Mesenchymal stem cell (in vitro differentiated cells and primary cell): ENCODE measurements at regions not wholly inside any gene's neighbourhood (a gene's known extent, or its start where the extent isn't known, plus 50 kb on each side); places are given as distances from the start of the nearest gene placed in this dataset.

Experiments
- DNase-seq: peaks from one replicate; pipeline ENCODE4 v3.0.0-alpha.2; 2013
- H2AFZ ChIP-seq: one replicate; pipeline ENCODE4 v1.6.1; 2013; ENCODE audit warnings: low read depth, mild to moderate bottlenecking, control low read depth, inconsistent platforms, low read length, moderate library complexity
- H2AK5ac ChIP-seq: 2 replicates; pipeline ENCODE4 v1.6.1; 2013; ENCODE audit warnings: low read length, moderate library complexity, mild to moderate bottlenecking, inconsistent platforms; ENCODE audit not compliant: severe bottlenecking
- H2BK120ac ChIP-seq: one replicate; pipeline ENCODE4 v1.6.1; 2013; ENCODE audit warnings: low read depth, mild to moderate bottlenecking, inconsistent platforms, low read length, moderate library complexity
- H2BK12ac ChIP-seq, 2 experiments: one replicate each; pipeline ENCODE4 v1.6.1; 2013; ENCODE audit warnings: inconsistent platforms in 2 of 2, low read length in 2 of 2, mild to moderate bottlenecking in 2 of 2, moderate library complexity in 2 of 2, control low read depth in 1 of 2
- H2BK15ac ChIP-seq: one replicate; pipeline ENCODE4 v1.6.1; 2013; ENCODE audit warnings: mild to moderate bottlenecking, low read depth, inconsistent platforms; ENCODE audit not compliant: poor library complexity, severe bottlenecking
- H2BK5ac ChIP-seq: 2 replicates; pipeline ENCODE4 v1.6.1; 2013; ENCODE audit warnings: low read depth, mild to moderate bottlenecking, low read length, control low read depth, inconsistent platforms; ENCODE audit not compliant: poor library complexity, severe bottlenecking
- H3K14ac ChIP-seq, 2 experiments: one replicate each; pipeline ENCODE4 v1.6.1; 2013; ENCODE audit warnings: inconsistent platforms in 2 of 2, low read length in 2 of 2, control low read depth in 1 of 2, mild to moderate bottlenecking in 1 of 2, moderate library complexity in 1 of 2
- H3K18ac ChIP-seq, 2 experiments: one replicate each; pipeline ENCODE4 v1.6.1; 2013; ENCODE audit warnings: inconsistent platforms in 2 of 2, low read length in 2 of 2, control low read depth in 1 of 2, low read depth in 1 of 2, mild to moderate bottlenecking in 1 of 2
- H3K23ac ChIP-seq, 2 experiments: one replicate each; pipeline ENCODE4 v1.6.1; 2013; ENCODE audit warnings: inconsistent platforms in 2 of 2, low read length in 2 of 2, mild to moderate bottlenecking in 2 of 2, moderate library complexity in 2 of 2, control low read depth in 1 of 2
- H3K27ac ChIP-seq: 2 replicates; pipeline ENCODE4 v1.5.1; 2013; ENCODE audit warnings: mild to moderate bottlenecking, moderate library complexity, low read length, control low read depth, inconsistent platforms; ENCODE audit not compliant: poor library complexity, severe bottlenecking
- H3K27me3 ChIP-seq, 2 experiments: 2 replicates each; pipeline versions ENCODE4 v1.6.1 to v1.7.0; 2013; ENCODE audit warnings: low read length in 2 of 2, mild to moderate bottlenecking in 2 of 2, moderate library complexity in 2 of 2, control low read depth in 1 of 2, inconsistent platforms in 1 of 2; ENCODE audit not compliant: control insufficient read depth in 1 of 2, insufficient read depth in 1 of 2
- H3K36me3 ChIP-seq, 2 experiments: 2 replicates each; pipeline versions ENCODE4 v1.6.1 to v1.7.0; 2013; ENCODE audit warnings: low read length in 2 of 2, control low read depth in 1 of 2, inconsistent platforms in 1 of 2, low read depth in 1 of 2, mild to moderate bottlenecking in 1 of 2; ENCODE audit not compliant: insufficient read depth in 2 of 2, control insufficient read depth in 1 of 2
- H3K4ac ChIP-seq, 2 experiments: one replicate each; pipeline ENCODE4 v1.6.1; 2013; ENCODE audit warnings: inconsistent platforms in 2 of 2, low read length in 2 of 2, mild to moderate bottlenecking in 2 of 2, moderate library complexity in 2 of 2, control low read depth in 1 of 2, low read depth in 1 of 2
- H3K4me1 ChIP-seq: 2 replicates; pipeline ENCODE4 v1.6.1; 2013; ENCODE audit warnings: low read depth, low read length, control low read depth; ENCODE audit not compliant: control insufficient read depth, insufficient read depth
- H3K4me2 ChIP-seq: 2 replicates; pipeline ENCODE4 v1.6.1; 2013; ENCODE audit warnings: low read length, mild to moderate bottlenecking, inconsistent platforms; ENCODE audit not compliant: poor library complexity, severe bottlenecking
- H3K4me3 ChIP-seq, 2 experiments: 2 replicates each; pipeline versions ENCODE4 v1.5.1 to v1.7.0; 2013; ENCODE audit warnings: low read length in 2 of 2, mild to moderate bottlenecking in 2 of 2, control low read depth in 1 of 2, low read depth in 1 of 2; ENCODE audit not compliant: insufficient read depth in 1 of 2
- H3K79me1 ChIP-seq: replicated peaks from 2 replicates; pipeline ENCODE4 v1.6.1; 2013; ENCODE audit warnings: mild to moderate bottlenecking, control low read depth, low read length, inconsistent platforms; ENCODE audit not compliant: poor library complexity, severe bottlenecking
- H3K9ac ChIP-seq: 2 replicates; pipeline ENCODE4 v1.7.0; 2013; ENCODE audit warnings: mild to moderate bottlenecking, low read length, moderate library complexity
- H3K9me3 ChIP-seq: 2 replicates; pipeline ENCODE4 v1.7.0; 2013; ENCODE audit warnings: mild to moderate bottlenecking, low read length; ENCODE audit not compliant: control insufficient read depth
- H4K8ac ChIP-seq: one replicate; pipeline ENCODE4 v1.6.1; 2013; ENCODE audit warnings: inconsistent platforms, mild to moderate bottlenecking, low read length, moderate library complexity
- H4K91ac ChIP-seq: one replicate; pipeline ENCODE4 v1.6.1; 2013; ENCODE audit warnings: mild to moderate bottlenecking, low read length, inconsistent platforms
- WGBS: methylation state at CpG from one replicate; pipeline ENCODE4 v1.1.7; 2013; ENCODE audit warnings: mixed read lengths; 5-methylcytosine and 5-hydroxymethylcytosine counted together

DNA sequence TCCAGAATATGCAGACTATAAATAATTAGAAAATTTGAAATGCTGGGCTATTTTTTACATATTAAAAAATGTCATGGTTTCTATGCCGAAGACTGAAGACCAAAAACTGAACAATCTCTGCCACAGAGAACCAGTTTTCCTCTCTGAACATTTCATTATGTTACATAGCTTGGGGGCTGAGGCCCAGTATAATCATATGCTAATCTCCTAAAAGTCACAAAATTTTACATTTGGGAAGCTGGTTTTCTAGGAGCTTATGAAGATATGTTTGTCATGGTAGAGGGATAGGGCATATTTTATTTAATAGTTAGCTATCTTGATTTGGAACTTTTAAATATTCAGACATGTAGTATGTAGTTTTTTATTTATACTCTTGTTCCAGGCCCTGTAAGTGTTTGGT, 167.8 kb downstream of the GPAT3 start:
- Histone ChIP-seq H3K4me1 (peaks cover 2% of the 10 kb centered on the region), H3K9ac (no peak overlapping the region), H3K79me1 (no peaks in the 10 kb centered on the region), H3K4ac (no peak overlapping the region), H3K4me3 (no peak overlapping the region), H2AFZ (no peak overlapping the region), H2AK5ac (no peak overlapping the region), H3K4me2 (no peak overlapping the region), H3K27ac (no peak overlapping the region), H3K36me3 (no peaks in the 10 kb centered on the region), H3K9me3 (peaks cover 33% of the 10 kb centered on the region), H2BK5ac (no peak overlapping the region), H2BK15ac (no peak overlapping the region), H4K91ac (no peak overlapping the region), H4K8ac (no peak overlapping the region), H3K27me3 (no peaks in the 10 kb centered on the region), H3K23ac (no peak overlapping the region), H3K18ac (no peak overlapping the region), H2BK12ac (no peak overlapping the region), H2BK120ac (no peak overlapping the region), H3K14ac (no peak overlapping the region)
- WGBS: 71% methylated on average over 1 of the region's 1 CpG
- DNase-seq: no peak

DNA sequence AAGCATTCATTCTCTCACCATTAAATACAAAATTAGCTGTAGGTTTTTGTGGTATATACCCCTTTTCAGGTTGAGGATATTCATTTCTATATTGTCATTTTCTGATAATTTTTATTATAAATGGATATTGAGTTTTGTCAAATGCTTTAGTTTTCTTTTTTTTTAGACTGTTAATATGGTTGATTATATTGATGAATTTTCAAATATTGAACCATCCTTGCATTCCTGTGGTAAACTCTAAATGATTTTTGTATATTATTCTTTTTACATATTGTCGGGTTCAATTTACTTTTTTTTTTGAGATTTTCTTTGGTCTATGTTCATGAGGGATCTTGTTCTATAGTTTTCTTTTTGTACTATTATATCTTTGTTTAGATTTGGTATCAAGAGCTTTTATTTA, 165.1 kb downstream of the GPAT3 start:
- WGBS: no CpG with 5 or more reads among the region's 1 CpG
- H2BK120ac ChIP-seq: no peak overlapping the region
- no peak overlapping the region for H2BK5ac ChIP-seq
- no peak overlapping the region for H4K8ac ChIP-seq
- H2AFZ ChIP-seq: no peak overlapping the region
- no peak overlapping the region for H3K23ac ChIP-seq
- H3K14ac ChIP-seq: no peak overlapping the region
- no peak overlapping the region for H3K27ac ChIP-seq
- no peak overlapping the region for H2BK12ac ChIP-seq
- no peak overlapping the region for H4K91ac ChIP-seq
- H3K9me3 ChIP-seq: peaks cover 33% of the 10 kb centered on the region
- no peaks in the 10 kb centered on the region for H3K79me1 ChIP-seq
- no peaks in the 10 kb centered on the region for H3K4me1 ChIP-seq
- DNase-seq: no peak
- no peak overlapping the region for H3K9ac ChIP-seq
- no peak overlapping the region for H3K4me2 ChIP-seq
- no peak overlapping the region for H3K18ac ChIP-seq
- H3K4me3 ChIP-seq: no peak overlapping the region
- no peak overlapping the region for H2BK15ac ChIP-seq
- no peak overlapping the region for H3K4ac ChIP-seq
- no peak overlapping the region for H2AK5ac ChIP-seq
- H3K36me3 ChIP-seq: no peaks in the 10 kb centered on the region
- no peaks in the 10 kb centered on the region for H3K27me3 ChIP-seq

DNA sequence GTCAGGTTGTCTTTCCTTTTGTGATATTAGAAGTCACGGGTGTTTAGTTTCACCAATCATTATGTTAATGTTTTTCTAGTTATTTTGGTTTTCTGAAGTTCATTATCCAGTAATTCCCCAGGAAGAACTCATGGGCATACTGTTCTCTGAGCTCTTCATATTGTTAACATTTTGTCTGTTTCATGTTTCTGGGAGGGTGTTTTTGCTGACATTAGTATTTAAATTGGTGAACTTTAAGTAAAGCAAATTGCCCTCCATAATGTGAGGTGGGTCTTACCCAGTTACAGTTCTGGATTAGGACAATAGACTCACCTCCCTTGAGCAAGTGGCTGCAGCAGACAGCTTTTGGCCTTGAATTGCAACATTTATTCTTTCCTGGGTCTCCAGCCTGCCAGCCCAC, 163.4 kb downstream of the GPAT3 start:
- Histone ChIP-seq H3K9me3 (peaks cover 33% of the 10 kb centered on the region), H3K27me3 (no peaks in the 10 kb centered on the region), H3K27ac (no peak overlapping the region), H3K79me1 (no peaks in the 10 kb centered on the region), H2AK5ac (no peak overlapping the region), H3K18ac (no peak overlapping the region), H3K4ac (no peak overlapping the region), H4K8ac (no peak overlapping the region), H3K4me1 (no peaks in the 10 kb centered on the region), H3K23ac (no peak overlapping the region), H2BK12ac (no peak overlapping the region), H2BK15ac (no peak overlapping the region), H4K91ac (no peak overlapping the region), H3K14ac (no peak overlapping the region), H2AFZ (no peak overlapping the region), H3K9ac (no peak overlapping the region), H3K4me3 (no peak overlapping the region), H3K4me2 (no peak overlapping the region), H2BK5ac (no peak overlapping the region), H2BK120ac (no peak overlapping the region), H3K36me3 (no peaks in the 10 kb centered on the region)
- no peak for DNase-seq
- WGBS: no CpG with 5 or more reads among the region's 1 CpG

DNA sequence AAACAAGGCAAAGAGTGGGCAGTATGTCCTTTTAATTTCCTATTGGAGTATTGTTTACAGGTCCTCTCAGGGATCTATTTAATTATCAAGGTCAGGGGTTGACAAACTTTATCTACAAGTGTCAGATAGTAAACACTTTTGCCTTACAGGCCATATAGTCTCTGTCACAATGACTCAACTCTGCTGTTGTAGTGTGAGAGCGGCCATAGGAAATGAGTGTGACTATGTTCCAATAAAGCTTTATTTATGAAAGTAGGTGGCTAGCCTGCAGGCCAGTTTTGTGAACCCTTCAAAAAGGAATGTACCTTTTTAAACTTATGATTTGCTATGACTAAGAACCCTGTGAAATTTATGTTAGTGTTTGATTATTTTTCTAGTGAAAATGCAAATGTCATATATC, 156.1 kb downstream of the GPAT3 start:
- no peak overlapping the region for H2BK12ac ChIP-seq
- no peak overlapping the region for H2AK5ac ChIP-seq
- H3K9ac ChIP-seq: no peak overlapping the region
- H3K79me1 ChIP-seq: no peaks in the 10 kb centered on the region
- no peak overlapping the region for H3K23ac ChIP-seq
- no peak overlapping the region for H3K4me2 ChIP-seq
- H2BK5ac ChIP-seq: no peak overlapping the region
- H3K36me3 ChIP-seq: no peaks in the 10 kb centered on the region
- H3K18ac ChIP-seq: no peak overlapping the region
- H2BK15ac ChIP-seq: no peak overlapping the region
- DNase-seq: peak; percentile 9
- no peak overlapping the region for H3K4ac ChIP-seq
- H3K27ac ChIP-seq: no peak overlapping the region
- no peaks in the 10 kb centered on the region for H3K27me3 ChIP-seq
- H3K4me3 ChIP-seq: no peak overlapping the region
- no peak overlapping the region for H3K14ac ChIP-seq
- H4K8ac ChIP-seq: no peak overlapping the region
- H3K9me3 ChIP-seq: no peaks in the 10 kb centered on the region
- H3K4me1 ChIP-seq: no peaks in the 10 kb centered on the region
- no peak overlapping the region for H4K91ac ChIP-seq
- WGBS: 17% methylated on average over 1 of the region's 1 CpG
- no peak overlapping the region for H2BK120ac ChIP-seq
- no peak overlapping the region for H2AFZ ChIP-seq
